HCT116 (cell line): ENCODE measurements at regions not wholly inside any gene's neighbourhood (a gene's known extent, or its start where the extent isn't known, plus 50 kb on each side); places are given as distances from the start of the nearest gene placed in this dataset.

Experiments
- ATAC-seq: fragments of 200-7000 bp; cut with Tn5 transposase; 2 replicates; pipeline ENCODE4 v1.9.1; 2020; ENCODE audit warnings: mild to moderate bottlenecking, moderate library complexity
- BruUV-seq: library from RNA; stranded (reverse); fragments of 400-500 nt; replicated peaks from 2 replicates; lab custom pipeline; 2021; lab: Mats Ljungman, UMichigan
- CTCF ChIA-PET: fragments of 300-600 bp; sonication (Branson Sonifier 250); formaldehyde crosslinking; loops from one replicate; lab custom pipeline; 2021; ENCODE audit warnings: antibody characterized with exemption; lab: Charles Lee
- POLR2A ChIA-PET: fragments of 300-600, 350-600 bp; sonication (Branson Sonifier 250); formaldehyde crosslinking; loops from one replicate; lab custom pipeline; 2021; ENCODE audit warnings: antibody characterized with exemption; lab: Charles Lee
- RAD21 ChIA-PET, 2 experiments: fragments of 300-600 bp; sonication (Branson Sonifier 250); formaldehyde crosslinking; loops; one replicate each; lab custom pipeline; 2023; ENCODE audit warnings: low total read pairs in 2 of 2; ENCODE audit not compliant: uncharacterized antibody in 2 of 2, unreplicated experiment in 2 of 2, low non-redundant PET in 1 of 2; lab: Charles Lee
- DNase-seq: peaks from one replicate; pipeline ENCODE4 v3.0.0-alpha.2; 2010; ENCODE audit warnings: low read depth, low spot score
- H2AFZ ChIP-seq: fragments of 200-600 bp; shearing (Covaris generic), sonication (generic); 2 replicates; pipeline ENCODE4 v1.6.1; 2017; ENCODE audit warnings: low read depth, mixed run types, mixed read lengths, antibody characterized with exemption, low read length; ENCODE audit not compliant: poor library complexity, severe bottlenecking
- H3K27ac ChIP-seq: 2 replicates; pipeline ENCODE4 v1.5.1; 2012; ENCODE audit warnings: low read depth, low read length
- H3K27me3 ChIP-seq: fragments of 200-600 bp; sonication (generic); 2 replicates; pipeline ENCODE4 v1.6.1; 2016; ENCODE audit warnings: mixed run types, low read length, mixed read lengths; ENCODE audit not compliant: insufficient read depth
- H3K36me3 ChIP-seq, 2 experiments: fragments of 200-500 bp in 1 of 2; fragments of 200-600 bp in 1 of 2; sonication (Bioruptor generic) in 1 of 2; sonication (generic) in 1 of 2; 2 replicates each; pipeline versions ENCODE4 v1.5.1 to v1.6.1; 2014 to 2016; ENCODE audit warnings: low read length in 2 of 2, inconsistent platforms in 1 of 2, mixed read lengths in 1 of 2, mixed run types in 1 of 2; ENCODE audit not compliant: insufficient read depth in 2 of 2, control insufficient read depth in 1 of 2
- H3K4me1 ChIP-seq, 2 experiments: fragments of 200-600 bp in 1 of 2; sonication (generic) in 1 of 2; 2 replicates each; pipeline versions ENCODE4 v1.5.1 to v1.6.1; 2012 to 2017; ENCODE audit warnings: low read length in 2 of 2, inconsistent platforms in 1 of 2, mild to moderate bottlenecking in 1 of 2, mixed read lengths in 1 of 2, mixed run types in 1 of 2, moderate library complexity in 1 of 2; ENCODE audit not compliant: insufficient read depth in 2 of 2, control insufficient read depth in 1 of 2
- H3K4me2 ChIP-seq: fragments of 200-600 bp; sonication (generic); 2 replicates; pipeline ENCODE4 v1.6.1; 2017; ENCODE audit warnings: mixed run types, low read length, mixed read lengths
- H3K4me3 ChIP-seq, 2 experiments: fragments of 200-600 bp in 1 of 2; sonication (generic) in 1 of 2; replicated peaks in 1 of 2; 2 replicates each; pipeline ENCODE4 v1.5.1; 2011 to 2016; ENCODE audit warnings: low read length in 2 of 2, control low read depth in 1 of 2, low read depth in 1 of 2, mild to moderate bottlenecking in 1 of 2, mixed read lengths in 1 of 2, mixed run types in 1 of 2
- H3K79me2 ChIP-seq: fragments of 200-600 bp; sonication (generic); 2 replicates; pipeline ENCODE4 v1.6.1; 2017; ENCODE audit warnings: mild to moderate bottlenecking, mixed run types, low read length, moderate library complexity, mixed read lengths; ENCODE audit not compliant: insufficient read depth
- H3K9ac ChIP-seq: fragments of 200-600 bp; sonication (generic); 2 replicates; pipeline ENCODE4 v1.6.1; 2016; ENCODE audit warnings: low read length, mixed read lengths
- H3K9me2 ChIP-seq: fragments of 200-600 bp; sonication (generic), shearing (Covaris generic); 2 replicates; pipeline ENCODE4 v1.6.1; 2017; ENCODE audit warnings: mixed run types, mild to moderate bottlenecking, moderate library complexity; ENCODE audit not compliant: insufficient read depth
- H3K9me3 ChIP-seq, 2 experiments: fragments of 200-500 bp in 1 of 2; fragments of 200-600 bp in 1 of 2; sonication (Bioruptor generic) in 1 of 2; sonication (generic) in 1 of 2; 2 replicates each; pipeline ENCODE4 v1.6.1; 2014 to 2017; ENCODE audit warnings: low read length in 2 of 2, mixed read lengths in 2 of 2, inconsistent platforms in 1 of 2, low read depth in 1 of 2, mild to moderate bottlenecking in 1 of 2, mixed run types in 1 of 2, moderate library complexity in 1 of 2; ENCODE audit not compliant: control insufficient read depth in 1 of 2, insufficient read depth in 1 of 2
- H4K20me1 ChIP-seq: fragments of 200-600 bp; sonication (generic), shearing (Covaris generic); 2 replicates; pipeline ENCODE4 v1.6.1; 2017; ENCODE audit warnings: mixed run types, mild to moderate bottlenecking, moderate library complexity; ENCODE audit not compliant: insufficient read depth
- ATF3 ChIP-seq: IDR thresholded peaks from 2 replicates; pipeline ENCODE4 v1.6.1; 2012
- CBX3 ChIP-seq: IDR thresholded peaks from 2 replicates; pipeline ENCODE4 v1.6.1; 2012; ENCODE audit warnings: low read depth
- CTCF ChIP-seq, 3 experiments: fragments of 200-600 bp in 1 of 3; sonication (generic) in 1 of 3; IDR thresholded peaks in 2 of 3; conservative IDR thresholded peaks in 1 of 3; 2 replicates each; pipeline ENCODE4 v1.5.1; 2012 to 2017; ENCODE audit warnings: low read depth in 2 of 3, low read length in 2 of 3, antibody characterized with exemption in 1 of 3, borderline replicate concordance in 1 of 3, control low read depth in 1 of 3, mild to moderate bottlenecking in 1 of 3, mixed read lengths in 1 of 3, mixed run types in 1 of 3, moderate library complexity in 1 of 3; ENCODE audit not compliant: insufficient read depth in 1 of 3
- EGR1 ChIP-seq: IDR thresholded peaks from 2 replicates; pipeline ENCODE4 v1.6.1; 2012; ENCODE audit warnings: low read depth
- EZH2phosphoT487 ChIP-seq: fragments of 200-600 bp; IDR thresholded peaks from 2 replicates; pipeline ENCODE4 v1.6.1; 2018; ENCODE audit warnings: antibody characterized with exemption, borderline replicate concordance
- JUND ChIP-seq: IDR thresholded peaks from 2 replicates; pipeline ENCODE4 v1.6.1; 2012
- POLR2AphosphoS5 ChIP-seq: IDR thresholded peaks from 2 replicates; pipeline ENCODE4 v1.6.1; 2011; ENCODE audit warnings: mild to moderate bottlenecking, low read depth, low read length, moderate library complexity
- SP1 ChIP-seq: IDR thresholded peaks from 2 replicates; pipeline ENCODE4 v1.6.1; 2012; ENCODE audit warnings: low read depth
- YY1 ChIP-seq: IDR thresholded peaks from 2 replicates; pipeline ENCODE4 v1.6.1; 2011; ENCODE audit warnings: low read length, low read depth, moderate library complexity, mild to moderate bottlenecking; ENCODE audit not compliant: insufficient replicate concordance; ENCODE audit errors: extremely low read depth
- ZFX ChIP-seq: fragments of 450-650 bp; IDR thresholded peaks from 2 replicates; pipeline ENCODE4 v1.6.1; 2017
- ZNF274 ChIP-seq: fragments of 200-500 bp; sonication (Bioruptor generic); IDR thresholded peaks from 2 replicates; pipeline ENCODE4 v1.6.1; 2014; ENCODE audit warnings: mild to moderate bottlenecking, low read depth, low read length, inconsistent platforms
- intact Hi-C: fragments of 100-400 bp; cut with micrococcal nuclease; formaldehyde crosslinking; loops from 2 replicates; pipeline ENCODE4 v1.10.0; 2022

DNA sequence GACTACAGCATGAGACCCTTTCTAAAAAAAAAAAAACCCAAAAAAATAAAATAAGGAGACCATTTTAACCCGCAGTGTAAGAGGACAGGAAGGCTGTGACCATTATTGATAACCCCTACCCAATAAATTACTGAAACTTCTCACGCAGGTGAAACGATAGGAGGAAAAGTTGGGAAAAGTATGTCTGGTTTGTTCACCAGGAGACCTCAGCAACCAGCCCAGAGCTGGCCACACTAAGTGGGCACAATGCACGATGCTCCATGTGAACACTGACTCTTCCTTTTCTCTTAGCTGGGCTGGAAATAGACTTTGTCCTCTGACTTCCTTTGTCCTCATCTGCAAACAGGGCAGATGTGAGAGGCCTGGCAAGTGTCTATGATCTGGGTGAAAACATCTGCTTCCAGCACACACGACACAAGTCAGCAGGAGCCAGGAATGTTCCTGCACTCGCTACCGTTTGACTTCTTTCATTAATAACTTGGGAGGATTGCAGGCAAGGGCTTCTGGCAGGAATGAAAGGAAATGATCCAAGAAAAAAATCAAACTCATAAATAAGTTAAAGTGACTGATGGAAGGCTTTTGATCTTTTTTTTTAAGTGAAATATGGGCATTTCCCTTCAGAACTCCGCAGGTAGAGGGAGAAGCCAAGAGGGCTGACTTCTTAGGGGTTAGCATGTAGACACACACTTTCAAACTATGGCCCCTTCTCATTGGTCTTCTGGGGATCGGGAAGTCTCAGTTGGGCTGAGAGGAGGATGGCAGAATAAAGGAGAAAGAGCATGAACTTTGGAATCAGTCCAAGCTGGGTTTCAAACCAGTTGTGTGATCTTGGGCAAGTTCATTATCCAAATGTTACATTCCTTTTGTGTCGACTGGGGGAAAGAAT lies 137.4 kb upstream of the MYCN start:
- Histone ChIP-seq H3K36me3 (no peaks in the 10 kb centered on the region), H3K9ac (no peak overlapping the region), H3K9me2 (no peaks in the 10 kb centered on the region), H2AFZ (no peak overlapping the region), H3K79me2 (no peaks in the 10 kb centered on the region), H3K27ac (no peak overlapping the region), H4K20me1 (no peaks in the 10 kb centered on the region), H3K4me3 (no peak overlapping the region), H3K27me3 (peaks cover 13% of the 10 kb centered on the region; the same call in 1 of the 2 replicates), H3K4me2 (no peak overlapping the region), H3K4me1 (0 out of 4 replicates have a peak, but pooled peaks cover 0 to 2% of the 10 kb centered on the region in 2 experiments), H3K9me3 (no peaks in the 10 kb centered on the region)
- RAD21 ChIA-PET: no interaction called here
- no peak for ATAC-seq
- no peak for DNase-seq
- POLR2A ChIA-PET: no interaction called here
- BruUV-seq: no TSS peak
- TF ChIP-seq EZH2phosphoT487: no peak
- no peak for TF ChIP-seq ZFX
- no peak for TF ChIP-seq YY1
- no peak for TF ChIP-seq POLR2AphosphoS5
- intact Hi-C loops: no loop called here
- CTCF ChIA-PET: no interaction called here

GRCh38 chr2:15803543-15804245 lies 136.7 kb upstream of the MYCN start:
- H3K4me3 ChIP-seq: no peak overlapping the region
- intact Hi-C loops: no loop called here
- no peak for ATAC-seq
- ChIA-PET RAD21 (no interaction called here), POLR2A (no interaction called here), CTCF (no interaction called here)
- H3K4me1 ChIP-seq: 0 out of 4 replicates have a peak, but pooled peaks cover 0 to 2% of the 10 kb centered on the region in 2 experiments
- no peaks in the 10 kb centered on the region for H3K36me3 ChIP-seq
- H3K4me2 ChIP-seq: no peak overlapping the region
- DNase-seq: no peak
- no peak overlapping the region for H2AFZ ChIP-seq
- no TSS peak for BruUV-seq
- H3K27ac ChIP-seq: no peak overlapping the region
- H3K9ac ChIP-seq: no peak overlapping the region
- no peaks in the 10 kb centered on the region for H4K20me1 ChIP-seq
- peaks cover 13% of the 10 kb centered on the region; the same call in 1 of the 2 replicates for H3K27me3 ChIP-seq
- H3K9me3 ChIP-seq: no peaks in the 10 kb centered on the region
- H3K79me2 ChIP-seq: no peaks in the 10 kb centered on the region
- TF ChIP-seq CTCF (IDR thresholded peaks at IDR 0.05 in 2 of 3, conservative IDR thresholded peaks at IDR 0.05 in 1 of 3; ENCODE audit: borderline replicate concordance in 1 of 3, insufficient read depth in 1 of 3, low read depth in 2 of 3, low read length in 2 of 3) (no peak), ZNF274 (no peak), POLR2AphosphoS5 (no peak), YY1 (no peak), JUND (no peak), CBX3 (no peak), SP1 (no peak), ATF3 (no peak), EGR1 (no peak)
- no peaks in the 10 kb centered on the region for H3K9me2 ChIP-seq
